IPS-11a (cell line): ENCODE measurements at regions not wholly inside any gene's neighbourhood (a gene's known extent, or its start where the extent isn't known, plus 50 kb on each side); places are given as distances from the start of the nearest gene placed in this dataset.

Source experiments
- H3K4me3 ChIP-seq: one replicate; pipeline ENCODE4 v1.5.1; 2013; ENCODE audit warnings: low read depth, low read length, control low read depth

DNA sequence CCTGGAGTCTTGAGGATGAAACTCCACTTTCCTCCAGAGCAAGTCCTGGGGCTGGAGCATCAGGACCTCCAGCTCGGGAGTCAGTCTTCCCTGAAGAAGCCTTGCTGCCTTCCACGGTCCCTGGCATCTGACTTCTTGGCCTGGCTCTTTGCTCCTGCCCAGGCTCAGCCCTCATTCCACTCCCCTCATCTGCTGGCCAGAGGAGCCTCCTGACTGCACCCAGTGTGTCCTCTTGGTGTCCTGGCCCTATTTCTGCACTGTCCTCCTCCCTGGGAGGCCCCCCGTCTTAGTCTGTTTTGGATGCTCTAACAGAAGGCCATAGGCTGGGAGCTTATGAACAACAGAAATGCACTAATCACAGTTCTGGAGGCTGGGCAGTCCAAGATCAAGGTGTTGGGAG lies 231.5 kb downstream of the LOXHD1 start:
- H3K4me3 ChIP-seq = no peak overlapping the region

DNA sequence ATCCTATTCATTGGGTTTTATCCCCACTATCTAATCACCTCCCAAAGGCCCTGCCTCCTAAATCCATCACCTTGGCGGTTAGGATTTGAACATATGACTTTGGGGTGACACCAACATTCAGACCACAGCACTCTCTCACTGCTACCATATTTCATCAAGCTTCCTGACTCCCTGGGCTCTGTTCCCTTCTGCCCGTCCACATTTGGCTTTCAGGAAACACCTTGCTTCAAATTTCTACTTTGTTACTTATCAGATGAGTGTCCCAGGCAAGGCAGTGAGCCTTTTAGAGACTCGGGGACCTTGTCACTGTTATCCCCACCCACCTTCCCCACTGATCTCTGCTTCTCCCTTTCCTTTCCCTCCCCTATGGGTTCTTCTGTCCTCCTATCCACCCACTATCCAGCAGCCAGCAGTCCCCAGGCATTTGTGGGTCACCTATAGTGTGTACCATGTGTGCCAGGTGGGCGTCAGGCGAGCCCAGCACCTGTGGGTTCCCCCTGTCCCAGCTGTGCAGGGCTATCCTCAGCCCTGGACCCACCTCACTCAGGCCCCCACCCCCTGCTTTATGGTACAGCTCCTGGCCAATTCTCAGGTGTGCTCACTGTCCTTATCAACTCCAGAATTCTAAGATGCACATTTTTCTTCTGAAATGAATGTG lies 230.9 kb downstream of the LOXHD1 start:
- H3K4me3 ChIP-seq = no peak overlapping the region

DNA sequence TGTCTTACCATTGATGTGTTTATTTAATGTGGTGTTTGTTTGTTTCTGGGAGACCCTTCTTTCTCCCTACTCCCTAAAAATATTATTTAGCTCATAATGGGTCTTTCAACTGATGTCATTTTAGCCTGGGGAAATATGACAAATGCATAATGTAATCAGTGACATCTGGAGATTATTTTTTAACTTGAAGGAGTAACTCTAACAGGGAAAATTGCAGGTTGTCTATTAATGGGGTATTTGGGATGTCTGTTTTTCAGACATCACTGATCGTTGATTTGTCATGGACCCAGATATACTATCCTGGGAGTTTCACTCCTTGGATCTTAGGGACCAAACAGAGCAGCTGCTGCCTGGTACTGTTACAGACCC lies 230.4 kb downstream of the LOXHD1 start:
- H3K4me3 ChIP-seq = no peak overlapping the region
